ENCODE measurements at regions not wholly inside any gene's neighbourhood (a gene's known extent, or its start where the extent isn't known, plus 50 kb on each side); places are given as distances from the start of the nearest gene placed in this dataset.
A peak's percentile ranks its signal among the peaks of the same experiment; 100 is the strongest.

DNA sequence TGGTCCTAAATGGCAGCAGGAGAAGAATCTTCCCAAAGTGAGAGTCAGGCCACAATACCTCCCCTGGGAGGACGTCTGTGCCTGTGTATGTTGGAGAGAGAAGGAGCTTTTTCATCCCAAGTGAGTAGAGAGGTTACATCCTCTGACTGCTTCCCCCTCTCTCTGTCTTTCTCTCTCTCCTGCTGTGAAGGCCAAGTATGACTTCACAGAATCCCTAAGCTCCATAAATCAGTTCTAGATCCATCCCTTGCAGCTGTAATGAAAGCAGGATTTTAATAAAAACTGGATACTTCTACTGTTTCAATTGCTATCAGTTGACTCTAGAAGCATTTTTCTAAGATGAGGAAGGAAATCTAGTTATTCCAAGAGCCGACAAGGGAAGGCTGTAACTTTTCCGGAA is 389.1 kb upstream of the PROK2 start:
- Histone ChIP-seq H3K4me3 (no peak overlapping the region), H3K9me3 (no peaks in the 10 kb centered on the region), H3K27me3 (no peaks in the 10 kb centered on the region), H3K36me3 (peaks cover 0 to 3% (median 0%) of the 10 kb centered on the region in 4 donors), H3K27ac (no peak overlapping the region), H3K4me1 (peaks cover 0 to 20% (median 7%) of the 10 kb centered on the region in 4 donors)
- WGBS (ENCODE audit: insufficient coverage, low coverage, low lambda C conversion rate, missing lambda C conversion rate), result 55% methylated on average over 3 of the region's 3 CpGs
- TF ChIP-seq, protein P1, sequence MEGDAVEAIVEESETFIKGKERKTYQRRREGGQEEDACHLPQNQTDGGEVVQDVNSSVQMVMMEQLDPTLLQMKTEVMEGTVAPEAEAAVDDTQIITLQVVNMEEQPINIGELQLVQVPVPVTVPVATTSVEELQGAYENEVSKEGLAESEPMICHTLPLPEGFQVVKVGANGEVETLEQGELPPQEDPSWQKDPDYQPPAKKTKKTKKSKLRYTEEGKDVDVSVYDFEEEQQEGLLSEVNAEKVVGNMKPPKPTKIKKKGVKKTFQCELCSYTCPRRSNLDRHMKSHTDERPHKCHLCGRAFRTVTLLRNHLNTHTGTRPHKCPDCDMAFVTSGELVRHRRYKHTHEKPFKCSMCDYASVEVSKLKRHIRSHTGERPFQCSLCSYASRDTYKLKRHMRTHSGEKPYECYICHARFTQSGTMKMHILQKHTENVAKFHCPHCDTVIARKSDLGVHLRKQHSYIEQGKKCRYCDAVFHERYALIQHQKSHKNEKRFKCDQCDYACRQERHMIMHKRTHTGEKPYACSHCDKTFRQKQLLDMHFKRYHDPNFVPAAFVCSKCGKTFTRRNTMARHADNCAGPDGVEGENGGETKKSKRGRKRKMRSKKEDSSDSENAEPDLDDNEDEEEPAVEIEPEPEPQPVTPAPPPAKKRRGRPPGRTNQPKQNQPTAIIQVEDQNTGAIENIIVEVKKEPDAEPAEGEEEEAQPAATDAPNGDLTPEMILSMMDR (IDR thresholded peaks at IDR 0.05), result no peak
- no peak for TF ChIP-seq POLR2A (IDR thresholded peaks at IDR 0.05)
- ATAC-seq (no peak), DNase-seq (no peak)
- intact Hi-C loops (cut with DNase I), result no loop called here

DNA sequence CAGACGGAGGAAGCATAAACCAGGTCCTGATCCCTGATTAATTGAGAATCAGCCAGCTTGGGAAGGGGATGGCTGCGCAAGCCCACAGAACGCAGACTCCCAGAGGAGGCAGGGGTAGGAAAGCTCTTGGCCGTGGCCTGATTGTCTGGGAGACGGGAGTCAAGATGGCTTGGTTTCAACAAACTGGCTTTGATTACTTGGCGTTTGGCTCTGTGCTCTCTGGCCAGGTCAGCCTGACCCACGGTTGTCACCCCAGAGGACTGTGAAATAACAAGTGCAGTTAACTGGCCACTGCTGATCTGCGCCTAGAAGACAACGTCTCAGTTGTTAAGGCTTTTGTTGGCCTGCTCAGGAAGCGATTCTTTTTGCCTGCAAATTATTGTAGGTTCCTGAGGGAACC is 387.0 kb upstream of the PROK2 start:
- no peak for TF ChIP-seq POLR2A (IDR thresholded peaks at IDR 0.05)
- TF ChIP-seq, protein P1 (IDR thresholded peaks at IDR 0.05), result no peak
- Histone ChIP-seq H3K27ac (peak overlapping the region in 2 of 3 donors; percentile 36 to 75), H3K36me3 (peaks cover 0 to 3% (median 0%) of the 10 kb centered on the region in 4 donors), H3K27me3 (no peaks in the 10 kb centered on the region), H3K9me3 (no peaks in the 10 kb centered on the region), H3K4me3 (no peak overlapping the region), H3K4me1 (peaks cover 0 to 15% (median 7%) of the 10 kb centered on the region in 4 donors)
- 15% methylated on average over 8 of the region's 10 CpGs for WGBS (ENCODE audit: insufficient coverage, low coverage, low lambda C conversion rate, missing lambda C conversion rate)
- ATAC-seq (peak; percentile 83 to 93 (median 92)), DNase-seq (peak in 2 of 3 donors; percentile 77 to 79)
- intact Hi-C loops (cut with DNase I), result no loop called here

DNA sequence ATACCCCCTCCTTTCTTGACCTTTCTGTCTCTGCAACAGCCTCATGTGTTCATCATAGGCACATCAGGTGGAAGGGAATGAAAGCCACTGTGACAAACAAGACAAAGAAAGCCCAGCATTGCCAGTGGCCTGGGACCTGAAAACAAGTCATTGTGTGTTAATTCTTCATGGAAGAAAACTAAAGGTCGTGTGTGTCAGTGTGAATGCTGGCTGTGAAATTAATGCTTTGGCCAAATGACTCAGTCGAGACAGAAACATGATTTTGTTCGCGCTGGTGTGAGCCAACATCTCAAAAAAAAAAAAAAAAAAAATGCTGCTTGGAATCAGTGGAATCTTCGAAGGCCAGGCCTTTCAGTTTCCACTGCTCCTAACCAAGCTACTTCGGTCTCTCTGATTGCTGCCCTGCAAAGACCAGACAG is 386.5 kb upstream of the PROK2 start:
- Histone ChIP-seq H3K36me3 (peaks cover 0 to 3% (median 0%) of the 10 kb centered on the region in 4 donors), H3K9me3 (no peaks in the 10 kb centered on the region), H3K4me3 (no peak overlapping the region), H3K4me1 (peaks cover 0 to 13% (median 7%) of the 10 kb centered on the region in 4 donors), H3K27ac (peak overlapping the region in 2 of 3 donors; percentile 18 to 75), H3K27me3 (no peaks in the 10 kb centered on the region)
- no peak for DNase-seq
- WGBS (ENCODE audit: insufficient coverage, low coverage, low lambda C conversion rate, missing lambda C conversion rate), result 44% methylated on average over 6 of the region's 6 CpGs
- TF ChIP-seq, protein P1 (IDR thresholded peaks at IDR 0.05), result no peak
- no peak for TF ChIP-seq POLR2A (IDR thresholded peaks at IDR 0.05)
- intact Hi-C loops (cut with DNase I), result no loop called here
- no peak for ATAC-seq

DNA sequence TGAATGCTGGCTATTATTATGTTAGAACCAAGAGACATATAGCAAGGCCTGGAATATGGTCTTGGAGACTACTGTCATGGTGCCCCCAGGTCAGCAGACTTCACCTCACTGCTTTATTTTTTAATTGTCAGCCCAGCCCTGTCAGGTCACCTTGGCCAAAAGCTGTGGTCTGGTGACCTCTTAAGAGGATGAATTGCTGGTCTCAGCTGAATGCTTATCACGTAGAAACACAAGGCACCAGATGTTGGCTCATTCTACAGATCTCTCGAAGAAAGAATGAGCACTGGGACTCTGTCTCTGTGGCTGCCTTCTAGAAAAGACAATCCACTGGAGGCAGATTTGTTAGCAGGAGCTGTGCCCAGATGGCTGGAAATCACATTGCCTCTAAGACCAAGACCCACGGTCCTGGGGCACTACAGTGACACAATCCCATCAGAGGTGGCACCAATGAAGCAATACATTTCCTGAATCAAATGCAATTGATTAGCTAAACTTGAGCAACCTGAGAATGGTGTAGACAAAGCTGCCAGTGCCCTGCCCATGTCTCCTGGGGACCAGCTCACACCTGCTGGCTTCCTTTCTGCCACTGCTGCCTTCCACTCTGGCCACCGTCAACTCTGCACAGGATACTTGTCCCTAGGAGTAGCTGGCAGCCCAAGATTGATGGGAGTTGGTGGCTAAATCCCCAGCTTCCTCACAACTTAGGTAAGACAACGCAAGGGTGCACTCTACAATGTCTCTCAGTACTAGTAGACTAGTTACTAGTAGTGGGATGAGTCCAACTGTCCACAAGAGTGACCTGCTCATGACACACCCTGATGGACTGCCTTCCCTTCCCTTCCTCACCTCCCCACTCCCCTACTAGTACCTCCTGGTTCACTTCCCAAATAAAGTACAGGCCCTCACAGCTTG is 384.9 kb upstream of the PROK2 start:
- Histone ChIP-seq H3K27ac (peak overlapping the region in 1 of 3 donors; percentile 33), H3K36me3 (peaks cover 0 to 3% (median 0%) of the 10 kb centered on the region in 4 donors), H3K9me3 (no peaks in the 10 kb centered on the region), H3K27me3 (no peaks in the 10 kb centered on the region), H3K4me3 (no peak overlapping the region), H3K4me1 (peaks cover 0 to 26% (median 9%) of the 10 kb centered on the region in 4 donors)
- TF ChIP-seq, protein P1 (IDR thresholded peaks at IDR 0.05), result no peak
- no peak for TF ChIP-seq POLR2A (IDR thresholded peaks at IDR 0.05)
- intact Hi-C loops (cut with DNase I), result no loop called here
- DNase-seq, result no peak
- ATAC-seq, result peak in 3 of 4 donors; percentile 2 to 61 (median 31)
- WGBS (ENCODE audit: insufficient coverage, low coverage, low lambda C conversion rate, missing lambda C conversion rate), result 41% methylated on average over 3 of the region's 5 CpGs

All from right lobe of liver (tissue), 6 donors.